GM23338 (cell line): ENCODE measurements at regions not wholly inside any gene's neighbourhood (a gene's known extent, or its start where the extent isn't known, plus 50 kb on each side); places are given as distances from the start of the nearest gene placed in this dataset.

Source experiments
- CREB1 ChIP-seq: fragments of 250-450 bp; sonication (Bioruptor Pico); IDR thresholded peaks from 2 replicates; pipeline ENCODE4 v1.5.0; 2020; ENCODE audit warnings: low read depth, mild to moderate bottlenecking, moderate library complexity
- ETS1 ChIP-seq: IDR thresholded peaks from 2 replicates; pipeline ENCODE4 v1.6.1; 2016; ENCODE audit warnings: antibody characterized with exemption
- EZH2 ChIP-seq: fragments of 200-600 bp; sonication (generic); IDR thresholded peaks from one replicate; pipeline ENCODE4 v1.8.0; 2017; ENCODE audit warnings: antibody characterized with exemption, mild to moderate bottlenecking, low read depth; ENCODE audit not compliant: unreplicated experiment
- EZH2phosphoT487 ChIP-seq: fragments of 200-600 bp; sonication (generic); IDR thresholded peaks from one replicate; pipeline ENCODE4 v1.8.1; 2018; ENCODE audit warnings: antibody characterized with exemption; ENCODE audit not compliant: unreplicated experiment
- POLR2AphosphoS5 ChIP-seq: IDR thresholded peaks from 2 replicates; pipeline ENCODE4 v1.6.1; 2016; ENCODE audit warnings: antibody characterized with exemption, low read depth
- ZNF114 ChIP-seq: fragments of 250-450 bp; sonication (Bioruptor Pico); IDR thresholded peaks from 2 replicates; pipeline ENCODE4 v1.5.0; 2020; ENCODE audit warnings: mild to moderate bottlenecking, moderate library complexity
- ZNF331 ChIP-seq: fragments of 250-450 bp; sonication (Bioruptor Pico); IDR thresholded peaks from 2 replicates; pipeline ENCODE4 v1.5.0; 2020; ENCODE audit warnings: low read depth, mild to moderate bottlenecking, moderate library complexity
- TF ChIP-seq, protein P1 (sequence below), 2 experiments: fragments of 200-600 bp in 1 of 2; sonication (generic) in 1 of 2; conservative IDR thresholded peaks; 2 replicates each; pipeline versions ENCODE4 v1.5.1 to v1.6.1; 2016 to 2017; ENCODE audit warnings: antibody characterized with exemption in 2 of 2, low read depth in 2 of 2, mild to moderate bottlenecking in 2 of 2, moderate library complexity in 1 of 2
- TF ChIP-seq, protein P2 (sequence below): IDR thresholded peaks from one replicate; pipeline ENCODE4 v1.6.1; 2018; ENCODE audit warnings: antibody characterized with exemption; ENCODE audit not compliant: unreplicated experiment
- TF ChIP-seq, protein P3 (sequence below): fragments of 250-450 bp; sonication (Bioruptor Pico); IDR thresholded peaks from 2 replicates; pipeline ENCODE4 v1.5.0; 2020; ENCODE audit warnings: mild to moderate bottlenecking, moderate library complexity

DNA sequence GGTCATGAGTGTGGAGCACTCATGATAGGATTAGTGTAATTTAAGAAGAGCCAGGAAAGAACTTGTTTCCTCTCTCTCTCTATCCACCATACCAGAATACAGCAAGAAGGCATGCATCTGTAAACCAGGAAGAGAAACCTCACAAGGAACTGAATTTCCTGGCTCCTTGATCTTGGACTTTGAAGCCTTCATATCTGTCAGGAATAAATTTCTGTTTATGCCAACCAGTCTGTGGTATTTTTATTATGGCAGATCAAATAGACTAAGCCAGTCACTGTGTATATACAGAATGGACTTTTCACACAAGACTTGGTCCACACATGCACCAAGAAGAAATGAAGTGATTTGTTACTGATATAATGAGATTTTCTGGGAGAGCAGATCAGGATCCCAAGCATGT lies 930.1 kb upstream of the TMEFF2 start:
- no peak for TF ChIP-seq EZH2phosphoT487
- TF ChIP-seq, protein P1, sequence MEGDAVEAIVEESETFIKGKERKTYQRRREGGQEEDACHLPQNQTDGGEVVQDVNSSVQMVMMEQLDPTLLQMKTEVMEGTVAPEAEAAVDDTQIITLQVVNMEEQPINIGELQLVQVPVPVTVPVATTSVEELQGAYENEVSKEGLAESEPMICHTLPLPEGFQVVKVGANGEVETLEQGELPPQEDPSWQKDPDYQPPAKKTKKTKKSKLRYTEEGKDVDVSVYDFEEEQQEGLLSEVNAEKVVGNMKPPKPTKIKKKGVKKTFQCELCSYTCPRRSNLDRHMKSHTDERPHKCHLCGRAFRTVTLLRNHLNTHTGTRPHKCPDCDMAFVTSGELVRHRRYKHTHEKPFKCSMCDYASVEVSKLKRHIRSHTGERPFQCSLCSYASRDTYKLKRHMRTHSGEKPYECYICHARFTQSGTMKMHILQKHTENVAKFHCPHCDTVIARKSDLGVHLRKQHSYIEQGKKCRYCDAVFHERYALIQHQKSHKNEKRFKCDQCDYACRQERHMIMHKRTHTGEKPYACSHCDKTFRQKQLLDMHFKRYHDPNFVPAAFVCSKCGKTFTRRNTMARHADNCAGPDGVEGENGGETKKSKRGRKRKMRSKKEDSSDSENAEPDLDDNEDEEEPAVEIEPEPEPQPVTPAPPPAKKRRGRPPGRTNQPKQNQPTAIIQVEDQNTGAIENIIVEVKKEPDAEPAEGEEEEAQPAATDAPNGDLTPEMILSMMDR (conservative IDR thresholded peaks at IDR 0.05; ENCODE audit: low read depth in 2 of 2), result no peak
- TF ChIP-seq, protein P2, sequence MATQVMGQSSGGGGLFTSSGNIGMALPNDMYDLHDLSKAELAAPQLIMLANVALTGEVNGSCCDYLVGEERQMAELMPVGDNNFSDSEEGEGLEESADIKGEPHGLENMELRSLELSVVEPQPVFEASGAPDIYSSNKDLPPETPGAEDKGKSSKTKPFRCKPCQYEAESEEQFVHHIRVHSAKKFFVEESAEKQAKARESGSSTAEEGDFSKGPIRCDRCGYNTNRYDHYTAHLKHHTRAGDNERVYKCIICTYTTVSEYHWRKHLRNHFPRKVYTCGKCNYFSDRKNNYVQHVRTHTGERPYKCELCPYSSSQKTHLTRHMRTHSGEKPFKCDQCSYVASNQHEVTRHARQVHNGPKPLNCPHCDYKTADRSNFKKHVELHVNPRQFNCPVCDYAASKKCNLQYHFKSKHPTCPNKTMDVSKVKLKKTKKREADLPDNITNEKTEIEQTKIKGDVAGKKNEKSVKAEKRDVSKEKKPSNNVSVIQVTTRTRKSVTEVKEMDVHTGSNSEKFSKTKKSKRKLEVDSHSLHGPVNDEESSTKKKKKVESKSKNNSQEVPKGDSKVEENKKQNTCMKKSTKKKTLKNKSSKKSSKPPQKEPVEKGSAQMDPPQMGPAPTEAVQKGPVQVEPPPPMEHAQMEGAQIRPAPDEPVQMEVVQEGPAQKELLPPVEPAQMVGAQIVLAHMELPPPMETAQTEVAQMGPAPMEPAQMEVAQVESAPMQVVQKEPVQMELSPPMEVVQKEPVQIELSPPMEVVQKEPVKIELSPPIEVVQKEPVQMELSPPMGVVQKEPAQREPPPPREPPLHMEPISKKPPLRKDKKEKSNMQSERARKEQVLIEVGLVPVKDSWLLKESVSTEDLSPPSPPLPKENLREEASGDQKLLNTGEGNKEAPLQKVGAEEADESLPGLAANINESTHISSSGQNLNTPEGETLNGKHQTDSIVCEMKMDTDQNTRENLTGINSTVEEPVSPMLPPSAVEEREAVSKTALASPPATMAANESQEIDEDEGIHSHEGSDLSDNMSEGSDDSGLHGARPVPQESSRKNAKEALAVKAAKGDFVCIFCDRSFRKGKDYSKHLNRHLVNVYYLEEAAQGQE, result no peak
- no peak for TF ChIP-seq EZH2
- TF ChIP-seq POLR2AphosphoS5, result no peak
- no peak for TF ChIP-seq CREB1
- TF ChIP-seq ZNF331 (CRISPR knock-in tag), result no peak
- TF ChIP-seq ZNF114 (CRISPR knock-in tag), result no peak
- TF ChIP-seq, protein P3, sequence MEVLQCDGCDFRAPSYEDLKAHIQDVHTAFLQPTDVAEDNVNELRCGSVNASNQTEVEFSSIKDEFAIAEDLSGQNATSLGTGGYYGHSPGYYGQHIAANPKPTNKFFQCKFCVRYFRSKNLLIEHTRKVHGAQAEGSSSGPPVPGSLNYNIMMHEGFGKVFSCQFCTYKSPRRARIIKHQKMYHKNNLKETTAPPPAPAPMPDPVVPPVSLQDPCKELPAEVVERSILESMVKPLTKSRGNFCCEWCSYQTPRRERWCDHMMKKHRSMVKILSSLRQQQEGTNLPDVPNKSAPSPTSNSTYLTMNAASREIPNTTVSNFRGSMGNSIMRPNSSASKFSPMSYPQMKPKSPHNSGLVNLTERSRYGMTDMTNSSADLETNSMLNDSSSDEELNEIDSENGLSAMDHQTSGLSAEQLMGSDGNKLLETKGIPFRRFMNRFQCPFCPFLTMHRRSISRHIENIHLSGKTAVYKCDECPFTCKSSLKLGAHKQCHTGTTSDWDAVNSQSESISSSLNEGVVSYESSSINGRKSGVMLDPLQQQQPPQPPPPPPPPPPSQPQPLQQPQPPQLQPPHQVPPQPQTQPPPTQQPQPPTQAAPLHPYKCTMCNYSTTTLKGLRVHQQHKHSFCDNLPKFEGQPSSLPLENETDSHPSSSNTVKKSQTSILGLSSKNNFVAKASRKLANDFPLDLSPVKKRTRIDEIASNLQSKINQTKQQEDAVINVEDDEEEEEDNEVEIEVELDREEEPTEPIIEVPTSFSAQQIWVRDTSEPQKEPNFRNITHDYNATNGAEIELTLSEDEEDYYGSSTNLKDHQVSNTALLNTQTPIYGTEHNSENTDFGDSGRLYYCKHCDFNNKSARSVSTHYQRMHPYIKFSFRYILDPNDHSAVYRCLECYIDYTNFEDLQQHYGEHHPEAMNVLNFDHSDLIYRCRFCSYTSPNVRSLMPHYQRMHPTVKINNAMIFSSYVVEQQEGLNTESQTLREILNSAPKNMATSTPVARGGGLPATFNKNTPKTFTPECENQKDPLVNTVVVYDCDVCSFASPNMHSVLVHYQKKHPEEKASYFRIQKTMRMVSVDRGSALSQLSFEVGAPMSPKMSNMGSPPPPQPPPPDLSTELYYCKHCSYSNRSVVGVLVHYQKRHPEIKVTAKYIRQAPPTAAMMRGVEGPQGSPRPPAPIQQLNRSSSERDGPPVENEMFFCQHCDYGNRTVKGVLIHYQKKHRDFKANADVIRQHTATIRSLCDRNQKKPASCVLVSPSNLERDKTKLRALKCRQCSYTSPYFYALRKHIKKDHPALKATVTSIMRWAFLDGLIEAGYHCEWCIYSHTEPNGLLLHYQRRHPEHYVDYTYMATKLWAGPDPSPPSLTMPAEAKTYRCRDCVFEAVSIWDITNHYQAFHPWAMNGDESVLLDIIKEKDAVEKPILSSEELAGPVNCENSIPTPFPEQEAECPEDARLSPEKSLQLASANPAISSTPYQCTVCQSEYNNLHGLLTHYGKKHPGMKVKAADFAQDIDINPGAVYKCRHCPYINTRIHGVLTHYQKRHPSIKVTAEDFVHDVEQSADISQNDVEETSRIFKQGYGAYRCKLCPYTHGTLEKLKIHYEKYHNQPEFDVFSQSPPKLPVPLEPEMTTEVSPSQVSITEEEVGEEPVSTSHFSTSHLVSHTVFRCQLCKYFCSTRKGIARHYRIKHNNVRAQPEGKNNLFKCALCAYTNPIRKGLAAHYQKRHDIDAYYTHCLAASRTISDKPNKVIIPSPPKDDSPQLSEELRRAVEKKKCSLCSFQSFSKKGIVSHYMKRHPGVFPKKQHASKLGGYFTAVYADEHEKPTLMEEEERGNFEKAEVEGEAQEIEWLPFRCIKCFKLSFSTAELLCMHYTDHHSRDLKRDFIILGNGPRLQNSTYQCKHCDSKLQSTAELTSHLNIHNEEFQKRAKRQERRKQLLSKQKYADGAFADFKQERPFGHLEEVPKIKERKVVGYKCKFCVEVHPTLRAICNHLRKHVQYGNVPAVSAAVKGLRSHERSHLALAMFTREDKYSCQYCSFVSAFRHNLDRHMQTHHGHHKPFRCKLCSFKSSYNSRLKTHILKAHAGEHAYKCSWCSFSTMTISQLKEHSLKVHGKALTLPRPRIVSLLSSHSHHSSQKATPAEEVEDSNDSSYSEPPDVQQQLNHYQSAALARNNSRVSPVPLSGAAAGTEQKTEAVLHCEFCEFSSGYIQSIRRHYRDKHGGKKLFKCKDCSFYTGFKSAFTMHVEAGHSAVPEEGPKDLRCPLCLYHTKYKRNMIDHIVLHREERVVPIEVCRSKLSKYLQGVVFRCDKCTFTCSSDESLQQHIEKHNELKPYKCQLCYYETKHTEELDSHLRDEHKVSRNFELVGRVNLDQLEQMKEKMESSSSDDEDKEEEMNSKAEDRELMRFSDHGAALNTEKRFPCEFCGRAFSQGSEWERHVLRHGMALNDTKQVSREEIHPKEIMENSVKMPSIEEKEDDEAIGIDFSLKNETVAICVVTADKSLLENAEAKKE (CRISPR knock-in tag), result no peak
- TF ChIP-seq ETS1, result no peak
